OCI-LY1 (cell line): ENCODE measurements at regions not wholly inside any gene's neighbourhood (a gene's known extent, or its start where the extent isn't known, plus 50 kb on each side); places are given as distances from the start of the nearest gene placed in this dataset.

Experiments
- EZH2 ChIP-seq: fragments of 200-600 bp; sonication (generic), shearing (Covaris generic); IDR thresholded peaks from 2 replicates; pipeline ENCODE4 v1.8.0; 2017; ENCODE audit warnings: borderline replicate concordance, mixed run types, mild to moderate bottlenecking, antibody characterized with exemption, low read length, moderate library complexity, mixed read lengths
- TF ChIP-seq, protein P1 (sequence below): fragments of 200-600 bp; sonication (generic), shearing (Covaris generic); IDR thresholded peaks from 2 replicates; pipeline ENCODE4 v1.5.1; 2017; ENCODE audit warnings: mild to moderate bottlenecking, antibody characterized with exemption, low read length, moderate library complexity, mixed read lengths

DNA sequence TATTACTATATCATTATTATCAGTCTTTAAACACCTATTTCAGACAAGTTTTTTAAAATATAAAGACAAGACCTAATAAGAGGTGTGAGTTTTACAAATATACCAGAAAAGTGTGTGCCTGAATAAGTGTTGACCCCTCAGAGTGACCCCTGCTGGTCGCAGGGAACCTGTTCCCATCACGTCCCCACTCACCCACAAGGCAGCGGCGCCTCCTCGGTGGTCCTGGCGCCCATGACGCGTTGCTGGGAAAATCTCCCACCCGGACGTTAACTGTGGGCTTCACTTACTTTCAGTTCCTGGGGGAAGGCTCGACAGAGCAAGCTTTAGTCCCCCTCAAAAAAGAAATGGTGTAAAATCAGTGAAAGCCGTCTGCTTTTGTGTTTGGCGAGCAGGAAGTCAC, 93.5 kb downstream of the TMEM18 start:
- TF ChIP-seq, protein P1, sequence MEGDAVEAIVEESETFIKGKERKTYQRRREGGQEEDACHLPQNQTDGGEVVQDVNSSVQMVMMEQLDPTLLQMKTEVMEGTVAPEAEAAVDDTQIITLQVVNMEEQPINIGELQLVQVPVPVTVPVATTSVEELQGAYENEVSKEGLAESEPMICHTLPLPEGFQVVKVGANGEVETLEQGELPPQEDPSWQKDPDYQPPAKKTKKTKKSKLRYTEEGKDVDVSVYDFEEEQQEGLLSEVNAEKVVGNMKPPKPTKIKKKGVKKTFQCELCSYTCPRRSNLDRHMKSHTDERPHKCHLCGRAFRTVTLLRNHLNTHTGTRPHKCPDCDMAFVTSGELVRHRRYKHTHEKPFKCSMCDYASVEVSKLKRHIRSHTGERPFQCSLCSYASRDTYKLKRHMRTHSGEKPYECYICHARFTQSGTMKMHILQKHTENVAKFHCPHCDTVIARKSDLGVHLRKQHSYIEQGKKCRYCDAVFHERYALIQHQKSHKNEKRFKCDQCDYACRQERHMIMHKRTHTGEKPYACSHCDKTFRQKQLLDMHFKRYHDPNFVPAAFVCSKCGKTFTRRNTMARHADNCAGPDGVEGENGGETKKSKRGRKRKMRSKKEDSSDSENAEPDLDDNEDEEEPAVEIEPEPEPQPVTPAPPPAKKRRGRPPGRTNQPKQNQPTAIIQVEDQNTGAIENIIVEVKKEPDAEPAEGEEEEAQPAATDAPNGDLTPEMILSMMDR = peak; percentile 38; the same call in 1 of the 2 replicates
- no peak for TF ChIP-seq EZH2
